Endothelial cell (in vitro differentiated cells): ENCODE measurements at regions not wholly inside any gene's neighbourhood (a gene's known extent, or its start where the extent isn't known, plus 50 kb on each side); places are given as distances from the start of the nearest gene placed in this dataset.
"Not testable (repeated sequence)": the region's sequence is repeated elsewhere in the genome, so short reads cannot be mapped to it uniquely, and the experiment has no call there.

ENCODE experiments used
- DNase-seq: peaks from one replicate; pipeline ENCODE4 v3.0.0; 2021; ENCODE audit warnings: low spot score
- H3K27ac Mint-ChIP-seq: one replicate; pipeline ENCODE4 v1.8.0; 2021; ENCODE audit warnings: mixed read lengths, inconsistent platforms; ENCODE audit not compliant: unreplicated experiment
- H3K27me3 Mint-ChIP-seq: one replicate; pipeline ENCODE4 v1.8.0; 2021; ENCODE audit warnings: mild to moderate bottlenecking, moderate library complexity, mixed read lengths, inconsistent platforms; ENCODE audit not compliant: unreplicated experiment
- H3K36me3 Mint-ChIP-seq: one replicate; pipeline ENCODE4 v1.8.0; 2021; ENCODE audit warnings: mild to moderate bottlenecking, low read depth, mixed read lengths, inconsistent platforms; ENCODE audit not compliant: unreplicated experiment
- H3K4me1 Mint-ChIP-seq: one replicate; pipeline ENCODE4 v1.8.0; 2021; ENCODE audit warnings: mild to moderate bottlenecking, mixed read lengths, inconsistent platforms; ENCODE audit not compliant: unreplicated experiment
- H3K4me3 Mint-ChIP-seq: one replicate; pipeline ENCODE4 v1.8.0; 2021; ENCODE audit warnings: mild to moderate bottlenecking, mixed read lengths, inconsistent platforms; ENCODE audit not compliant: unreplicated experiment
- H3K9me3 Mint-ChIP-seq: one replicate; pipeline ENCODE4 v1.8.0; 2021; ENCODE audit warnings: mixed read lengths, inconsistent platforms; ENCODE audit not compliant: unreplicated experiment
- TF ChIP-seq, protein P1 (sequence below): fragments of 200-600 bp; sonication (generic); IDR thresholded peaks from one replicate; pipeline ENCODE4 v1.5.0; 2021; ENCODE audit warnings: antibody characterized with exemption; ENCODE audit not compliant: unreplicated experiment

DNA sequence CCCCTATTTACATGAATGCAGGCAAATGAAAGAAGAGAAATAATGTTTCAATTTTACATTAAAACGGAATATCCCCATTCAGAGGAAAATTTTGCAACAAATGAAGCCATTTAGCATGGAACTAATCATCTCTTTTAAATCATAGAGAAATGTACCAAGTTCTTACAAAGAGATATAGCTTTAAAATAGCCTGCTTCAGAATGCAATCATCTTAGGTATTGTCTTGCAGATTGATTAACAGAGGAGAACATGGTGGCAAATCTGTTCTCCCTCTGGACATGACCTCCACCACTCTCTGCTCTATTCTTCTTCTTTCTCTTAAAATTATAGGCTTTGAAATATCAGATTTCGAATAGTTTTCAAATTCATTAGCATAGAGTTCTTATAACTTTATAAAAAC lies 155.7 kb upstream of the DTNBP1 start:
- no peaks in the 10 kb centered on the region for H3K36me3 Mint-ChIP-seq
- TF ChIP-seq, protein P1, sequence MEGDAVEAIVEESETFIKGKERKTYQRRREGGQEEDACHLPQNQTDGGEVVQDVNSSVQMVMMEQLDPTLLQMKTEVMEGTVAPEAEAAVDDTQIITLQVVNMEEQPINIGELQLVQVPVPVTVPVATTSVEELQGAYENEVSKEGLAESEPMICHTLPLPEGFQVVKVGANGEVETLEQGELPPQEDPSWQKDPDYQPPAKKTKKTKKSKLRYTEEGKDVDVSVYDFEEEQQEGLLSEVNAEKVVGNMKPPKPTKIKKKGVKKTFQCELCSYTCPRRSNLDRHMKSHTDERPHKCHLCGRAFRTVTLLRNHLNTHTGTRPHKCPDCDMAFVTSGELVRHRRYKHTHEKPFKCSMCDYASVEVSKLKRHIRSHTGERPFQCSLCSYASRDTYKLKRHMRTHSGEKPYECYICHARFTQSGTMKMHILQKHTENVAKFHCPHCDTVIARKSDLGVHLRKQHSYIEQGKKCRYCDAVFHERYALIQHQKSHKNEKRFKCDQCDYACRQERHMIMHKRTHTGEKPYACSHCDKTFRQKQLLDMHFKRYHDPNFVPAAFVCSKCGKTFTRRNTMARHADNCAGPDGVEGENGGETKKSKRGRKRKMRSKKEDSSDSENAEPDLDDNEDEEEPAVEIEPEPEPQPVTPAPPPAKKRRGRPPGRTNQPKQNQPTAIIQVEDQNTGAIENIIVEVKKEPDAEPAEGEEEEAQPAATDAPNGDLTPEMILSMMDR = no peak
- no peak for DNase-seq
- H3K4me1 Mint-ChIP-seq = peaks cover 4% of the 10 kb centered on the region
- H3K4me3 Mint-ChIP-seq = no peak overlapping the region
- H3K9me3 Mint-ChIP-seq = no peaks in the 10 kb centered on the region
- H3K27me3 Mint-ChIP-seq = peaks cover 5% of the 10 kb centered on the region
- H3K27ac Mint-ChIP-seq = no peak overlapping the region

GRCh38 chr6:15818044-15818443 lies 155.2 kb upstream of the DTNBP1 start:
- DNase-seq = no peak
- Mint-ChIP-seq H3K4me3 (no peak overlapping the region), H3K27me3 (peaks cover 5% of the 10 kb centered on the region), H3K9me3 (no peaks in the 10 kb centered on the region), H3K4me1 (peaks cover 4% of the 10 kb centered on the region), H3K36me3 (no peaks in the 10 kb centered on the region), H3K27ac (no peak overlapping the region)
- TF ChIP-seq, protein P1 = no peak

DNA sequence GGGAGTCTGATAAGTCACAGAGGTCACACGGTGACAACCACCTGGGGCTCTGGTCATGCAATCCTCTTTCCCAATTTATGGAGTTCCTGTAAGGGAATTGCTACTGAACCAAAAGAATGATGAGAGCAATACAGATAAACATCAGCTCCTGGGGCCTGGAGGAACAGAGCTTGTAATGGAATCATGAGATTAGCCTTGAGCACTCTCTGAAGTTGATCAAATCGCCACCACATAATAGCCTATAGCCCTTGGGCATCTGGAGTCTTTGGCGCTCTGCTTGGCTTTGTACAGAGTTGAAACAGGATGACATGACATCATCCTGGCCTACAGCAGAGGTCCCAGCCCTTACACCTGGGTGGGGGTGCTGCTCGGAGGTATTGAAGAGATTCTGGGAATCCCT lies 154.3 kb upstream of the DTNBP1 start:
- no peak for DNase-seq
- Mint-ChIP-seq H3K4me1 (peaks cover 4% of the 10 kb centered on the region), H3K4me3 (no peak overlapping the region), H3K36me3 (no peaks in the 10 kb centered on the region), H3K9me3 (no peaks in the 10 kb centered on the region), H3K27ac (no peak overlapping the region), H3K27me3 (peaks cover 5% of the 10 kb centered on the region)
- TF ChIP-seq, protein P1 = no peak

GRCh38 chr6:15816661-15817060 lies 153.8 kb upstream of the DTNBP1 start:
- Mint-ChIP-seq H3K36me3 (no peaks in the 10 kb centered on the region), H3K9me3 (no peaks in the 10 kb centered on the region), H3K4me3 (no peak overlapping the region), H3K27ac (no peak overlapping the region), H3K4me1 (peaks cover 4% of the 10 kb centered on the region), H3K27me3 (peaks cover 5% of the 10 kb centered on the region)
- DNase-seq = no peak
- TF ChIP-seq, protein P1 = no peak

GRCh38 chr6:15813698-15814097 lies 150.9 kb upstream of the DTNBP1 start:
- not testable (repeated sequence) for DNase-seq, H3K4me1 Mint-ChIP-seq, H3K4me3 Mint-ChIP-seq, H3K36me3 Mint-ChIP-seq, H3K27ac Mint-ChIP-seq, H3K9me3 Mint-ChIP-seq, H3K27me3 Mint-ChIP-seq

DNA sequence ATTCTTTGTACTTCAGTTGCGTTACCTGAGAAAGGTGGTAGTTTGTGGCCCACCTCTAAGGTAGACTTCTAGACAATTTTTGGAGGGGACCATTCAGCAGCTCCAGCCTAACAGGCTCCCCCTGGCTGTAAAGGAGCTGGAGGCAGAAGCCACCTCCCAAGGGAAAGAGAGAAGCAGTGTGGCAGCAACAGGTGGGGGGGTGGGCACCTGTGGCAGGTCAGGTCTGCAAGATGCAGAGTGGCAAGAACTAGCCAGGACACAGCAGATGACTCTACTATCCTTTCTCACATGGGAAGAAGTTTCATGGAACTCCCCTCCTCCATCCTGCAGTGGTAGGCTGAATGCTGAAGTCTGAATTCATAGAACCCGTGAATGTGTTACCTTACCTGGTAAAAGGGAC lies 148.3 kb upstream of the DTNBP1 start:
- no peak for DNase-seq
- peaks cover 3% of the 10 kb centered on the region for H3K27me3 Mint-ChIP-seq
- H3K27ac Mint-ChIP-seq = no peak overlapping the region
- no peaks in the 10 kb centered on the region for H3K36me3 Mint-ChIP-seq
- TF ChIP-seq, protein P1 = no peak
- H3K9me3 Mint-ChIP-seq = peaks cover 4% of the 10 kb centered on the region
- H3K4me1 Mint-ChIP-seq = no peaks in the 10 kb centered on the region
- H3K4me3 Mint-ChIP-seq = no peak overlapping the region
